Fibroblast of mammary gland (primary cell): ENCODE measurements at regions not wholly inside any gene's neighbourhood (a gene's known extent, or its start where the extent isn't known, plus 50 kb on each side); places are given as distances from the start of the nearest gene placed in this dataset.

ENCODE experiments used
- DNase-seq: peaks from one replicate; pipeline ENCODE4 v3.0.0-alpha.2; 2010; ENCODE audit warnings: low read depth
- H3K4me3 ChIP-seq: 2 replicates; pipeline ENCODE4 v1.5.1; 2011; ENCODE audit warnings: low read depth, mild to moderate bottlenecking, low read length, moderate library complexity; ENCODE audit not compliant: control insufficient read depth
- TF ChIP-seq, protein P1 (sequence below): conservative IDR thresholded peaks from 2 replicates; pipeline ENCODE4 v1.5.1; 2011; ENCODE audit warnings: low read depth, low read length, inconsistent platforms; ENCODE audit not compliant: control insufficient read depth, insufficient read depth

DNA sequence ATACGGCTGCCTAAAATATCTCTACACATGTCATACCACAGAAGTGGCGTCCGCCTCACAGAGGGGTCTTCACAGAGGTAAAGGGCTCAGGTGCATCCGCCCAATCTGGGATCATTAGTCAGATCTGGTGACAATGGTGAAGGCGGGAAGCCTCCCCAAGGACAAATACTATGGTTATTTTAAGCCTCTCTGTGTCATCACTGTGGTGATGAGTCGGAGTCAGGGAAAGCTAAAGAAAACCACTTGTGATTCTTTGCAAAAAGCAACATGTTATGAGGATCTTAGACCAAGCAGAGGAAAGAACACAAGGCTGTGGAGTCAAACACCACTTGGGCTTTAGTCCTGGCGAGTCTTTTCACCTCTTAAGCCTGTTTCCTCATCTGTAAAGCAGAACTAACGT lies 190.4 kb downstream of the DRD1 start:
- no peak overlapping the region for H3K4me3 ChIP-seq
- TF ChIP-seq, protein P1, sequence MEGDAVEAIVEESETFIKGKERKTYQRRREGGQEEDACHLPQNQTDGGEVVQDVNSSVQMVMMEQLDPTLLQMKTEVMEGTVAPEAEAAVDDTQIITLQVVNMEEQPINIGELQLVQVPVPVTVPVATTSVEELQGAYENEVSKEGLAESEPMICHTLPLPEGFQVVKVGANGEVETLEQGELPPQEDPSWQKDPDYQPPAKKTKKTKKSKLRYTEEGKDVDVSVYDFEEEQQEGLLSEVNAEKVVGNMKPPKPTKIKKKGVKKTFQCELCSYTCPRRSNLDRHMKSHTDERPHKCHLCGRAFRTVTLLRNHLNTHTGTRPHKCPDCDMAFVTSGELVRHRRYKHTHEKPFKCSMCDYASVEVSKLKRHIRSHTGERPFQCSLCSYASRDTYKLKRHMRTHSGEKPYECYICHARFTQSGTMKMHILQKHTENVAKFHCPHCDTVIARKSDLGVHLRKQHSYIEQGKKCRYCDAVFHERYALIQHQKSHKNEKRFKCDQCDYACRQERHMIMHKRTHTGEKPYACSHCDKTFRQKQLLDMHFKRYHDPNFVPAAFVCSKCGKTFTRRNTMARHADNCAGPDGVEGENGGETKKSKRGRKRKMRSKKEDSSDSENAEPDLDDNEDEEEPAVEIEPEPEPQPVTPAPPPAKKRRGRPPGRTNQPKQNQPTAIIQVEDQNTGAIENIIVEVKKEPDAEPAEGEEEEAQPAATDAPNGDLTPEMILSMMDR = no peak
- peak; percentile 17 for DNase-seq

DNA sequence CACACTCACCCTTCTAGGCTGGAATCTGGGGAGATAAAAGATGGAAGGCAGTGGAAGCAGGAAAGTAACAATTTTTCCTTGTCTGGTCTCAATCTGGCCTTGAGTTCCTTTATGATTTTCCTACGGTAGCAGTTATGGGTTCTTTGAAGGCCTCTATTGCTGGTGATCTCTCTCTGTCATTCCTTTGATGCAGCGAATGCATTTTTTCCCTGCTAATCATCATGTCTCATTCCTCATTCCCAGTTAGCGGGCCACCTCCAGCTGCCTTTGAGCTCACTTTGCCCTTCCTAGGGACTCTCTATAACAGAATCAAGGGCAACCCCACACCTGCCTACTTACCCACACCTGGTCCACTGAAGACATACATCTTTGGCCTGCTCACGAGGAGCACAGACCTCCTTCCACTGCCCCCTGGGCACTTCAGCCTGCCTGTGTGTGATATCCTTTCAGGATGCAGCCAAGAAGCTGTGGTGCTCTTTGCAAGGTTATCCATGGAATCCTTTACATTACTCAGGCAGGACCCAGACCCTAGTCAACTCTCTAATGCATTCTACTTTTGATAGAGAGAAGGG lies 191.7 kb downstream of the DRD1 start:
- no peak overlapping the region for H3K4me3 ChIP-seq
- TF ChIP-seq, protein P1 = no peak
- DNase-seq = no peak

DNA sequence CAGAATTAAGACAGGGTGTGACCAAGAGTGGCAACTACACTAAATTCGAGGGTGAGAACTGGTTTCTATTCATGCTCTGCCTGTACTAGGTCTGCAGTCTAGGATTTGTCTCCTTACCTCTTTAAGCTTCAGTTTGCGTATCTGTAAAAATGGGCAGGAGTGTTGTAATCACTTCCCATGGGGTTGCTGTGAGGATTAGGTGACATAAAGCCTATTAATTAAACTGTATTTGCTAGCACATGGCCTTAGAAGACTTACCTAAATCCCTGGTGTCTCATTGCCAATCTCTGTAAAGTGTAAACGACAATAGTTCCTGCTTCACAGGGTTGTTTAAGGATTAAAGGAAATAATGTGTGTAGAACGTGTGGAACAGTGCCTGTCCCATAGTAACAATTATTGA lies 193.6 kb downstream of the DRD1 start:
- TF ChIP-seq, protein P1 = no peak
- DNase-seq = no peak
- no peak overlapping the region for H3K4me3 ChIP-seq

DNA sequence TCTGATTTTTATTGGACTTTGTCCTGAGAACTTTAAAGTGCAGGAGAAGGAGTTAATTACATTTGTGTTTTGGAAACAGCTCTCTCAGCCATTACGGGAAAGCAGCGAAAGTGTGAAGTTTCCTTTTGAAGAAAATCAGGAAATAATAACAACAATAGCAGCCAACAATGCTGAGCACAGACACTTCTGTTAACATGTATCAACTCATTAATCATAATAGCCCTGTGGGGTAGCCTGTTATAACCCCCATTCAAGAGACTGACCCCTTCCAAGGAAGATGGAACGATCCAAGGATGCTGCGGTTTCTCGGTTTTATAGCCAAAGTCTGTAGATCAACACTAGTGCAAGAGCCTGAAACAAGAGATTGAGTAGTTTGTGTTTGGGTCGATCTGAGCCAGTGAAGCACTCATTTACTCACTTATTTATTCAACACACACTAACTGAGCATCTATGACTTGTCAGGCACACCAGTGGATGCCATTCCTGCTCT lies 195.5 kb downstream of the DRD1 start:
- no peak overlapping the region for H3K4me3 ChIP-seq
- no peak for DNase-seq
- TF ChIP-seq, protein P1 = no peak

DNA sequence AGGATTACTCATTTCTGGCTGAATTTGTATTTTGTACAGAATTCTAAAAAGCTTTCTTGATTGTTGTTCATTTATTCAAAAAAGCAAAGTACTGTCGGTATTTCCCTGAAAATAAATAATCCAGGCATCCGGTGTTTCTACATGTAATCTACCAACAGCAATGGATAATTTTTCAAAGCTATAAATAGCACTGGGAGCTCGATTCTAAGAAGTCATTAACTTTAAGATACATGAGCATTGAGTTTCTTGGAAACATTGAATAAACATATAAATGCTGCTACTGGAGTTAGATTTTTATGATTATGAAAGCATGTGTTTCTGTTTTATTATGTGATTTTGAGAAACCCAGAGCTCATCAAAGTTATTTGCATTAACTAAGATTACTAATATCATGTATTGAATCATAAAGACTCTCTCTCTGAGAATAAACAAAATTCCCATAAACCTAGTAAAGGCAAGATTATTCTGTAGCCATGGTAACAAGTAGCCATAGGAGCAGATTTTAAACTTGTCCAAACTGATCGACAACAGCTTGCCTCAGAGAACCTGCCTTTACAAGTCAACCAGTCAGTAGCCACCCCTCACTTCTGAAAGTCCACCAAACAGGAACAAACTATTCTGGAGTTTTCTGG lies 197.0 kb downstream of the DRD1 start:
- TF ChIP-seq, protein P1 = no peak
- H3K4me3 ChIP-seq = no peak overlapping the region
- DNase-seq = no peak

DNA sequence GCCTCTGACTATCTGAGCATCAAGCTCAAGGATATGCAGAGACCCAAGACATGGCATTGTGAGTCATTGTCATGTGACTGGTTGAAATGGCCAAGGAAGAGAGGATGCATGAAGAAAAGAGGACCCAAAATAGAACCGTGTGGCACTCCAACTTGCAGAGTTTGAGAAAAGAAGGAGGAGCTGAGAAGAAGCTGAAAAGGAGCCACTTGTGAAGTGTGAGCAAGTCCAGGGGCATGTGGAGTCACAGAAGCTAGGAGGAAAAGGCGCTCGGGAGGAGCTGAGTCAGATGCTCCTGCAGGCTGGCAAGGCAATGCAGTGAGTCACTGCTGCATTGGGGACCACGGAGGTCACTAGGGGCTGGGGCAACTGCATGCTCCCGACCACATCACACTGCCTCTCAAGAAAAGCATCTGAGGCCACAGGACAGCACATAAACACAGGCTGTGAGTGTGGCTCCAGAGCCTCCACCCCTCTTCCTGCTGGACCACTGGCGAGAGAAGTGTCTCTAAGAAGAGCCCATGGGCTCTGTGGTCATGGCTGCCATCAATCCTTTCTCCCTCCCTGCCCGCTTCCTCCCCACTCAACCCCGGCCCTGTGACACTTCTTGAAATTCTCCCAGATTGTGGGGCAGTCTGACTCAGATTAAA lies 197.6 kb downstream of the DRD1 start:
- H3K4me3 ChIP-seq = no peak overlapping the region
- TF ChIP-seq, protein P1 = no peak
- DNase-seq = peak; percentile 94

DNA sequence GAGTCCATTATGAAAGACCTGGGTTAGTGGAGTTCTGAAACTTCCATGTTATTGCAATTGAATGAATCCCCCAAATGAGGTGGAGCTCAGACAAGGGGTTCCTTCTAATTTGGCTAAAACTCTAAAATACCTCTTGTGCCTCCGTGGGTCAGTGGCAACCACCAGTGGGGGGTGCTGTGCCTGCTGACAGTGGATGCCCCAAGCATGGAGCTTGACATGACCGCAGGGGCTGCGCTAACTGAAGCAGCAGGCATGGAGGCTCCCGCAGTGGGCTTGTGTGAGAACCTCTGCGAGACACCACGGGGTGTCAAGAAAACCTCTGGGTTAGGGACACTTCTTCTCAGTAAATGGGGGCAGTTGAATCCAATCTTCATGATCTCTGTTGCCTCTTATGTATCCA lies 200.5 kb downstream of the DRD1 start:
- DNase-seq = no peak
- TF ChIP-seq, protein P1 = no peak
- H3K4me3 ChIP-seq = no peak overlapping the region
